A673 (cell line): ENCODE measurements at regions not wholly inside any gene's neighbourhood (a gene's known extent, or its start where the extent isn't known, plus 50 kb on each side); places are given as distances from the start of the nearest gene placed in this dataset.

Source experiments
- BruUV-seq: library from RNA; stranded (reverse); fragments of 400-500 nt; replicated peaks from 2 replicates; lab custom pipeline; 2021; lab: Mats Ljungman, UMichigan
- CTCF ChIA-PET: fragments of 300-600 bp; sonication (Branson Sonifier 250); formaldehyde crosslinking; loops from one replicate; lab custom pipeline; 2022; ENCODE audit warnings: antibody characterized with exemption; lab: Charles Lee
- POLR2A ChIA-PET: fragments of 300-600 bp; sonication (Branson Sonifier 250); formaldehyde crosslinking; loops from one replicate; lab custom pipeline; 2022; ENCODE audit warnings: antibody characterized with exemption; ENCODE audit not compliant: low non-redundant PET; lab: Charles Lee
- DNase-seq: peaks from one replicate; pipeline ENCODE4 v3.0.0-alpha.2; 2015; ENCODE audit warnings: low spot score
- H3K27ac ChIP-seq: fragments of 200-600 bp; sonication (generic); 2 replicates; pipeline ENCODE4 v1.5.1; 2016; ENCODE audit warnings: mixed run types, low read depth, mild to moderate bottlenecking, mixed read lengths, antibody characterized with exemption, low read length; ENCODE audit not compliant: poor library complexity, severe bottlenecking
- H3K27me3 ChIP-seq: fragments of 200-600 bp; sonication (generic); replicated peaks from 2 replicates; pipeline ENCODE4 v1.6.1; 2017; ENCODE audit warnings: mixed run types, low read depth, mild to moderate bottlenecking, mixed read lengths, antibody characterized with exemption, low read length; ENCODE audit not compliant: insufficient read depth, poor library complexity
- H3K36me3 ChIP-seq: fragments of 200-600 bp; sonication (generic); 2 replicates; pipeline ENCODE4 v1.6.1; 2016; ENCODE audit warnings: mixed run types, mild to moderate bottlenecking, mixed read lengths, antibody characterized with exemption, low read length; ENCODE audit not compliant: insufficient read depth, poor library complexity, severe bottlenecking
- H3K4me1 ChIP-seq: fragments of 200-600 bp; sonication (generic); 2 replicates; pipeline ENCODE4 v1.6.1; 2017; ENCODE audit warnings: mixed run types, mild to moderate bottlenecking, mixed read lengths, antibody characterized with exemption, low read length; ENCODE audit not compliant: insufficient read depth, poor library complexity, severe bottlenecking
- H3K4me3 ChIP-seq: fragments of 200-600 bp; sonication (generic); 2 replicates; pipeline ENCODE4 v1.5.1; 2016; ENCODE audit warnings: low read depth, mixed run types, mild to moderate bottlenecking, mixed read lengths, low read length; ENCODE audit not compliant: poor library complexity, severe bottlenecking
- H3K9me3 ChIP-seq: fragments of 200-600 bp; sonication (generic); 2 replicates; pipeline ENCODE4 v1.6.1; 2016; ENCODE audit warnings: mixed run types, low read depth, mild to moderate bottlenecking, mixed read lengths, antibody characterized with exemption, low read length; ENCODE audit not compliant: poor library complexity, severe bottlenecking
- EZH2 ChIP-seq: fragments of 200-600 bp; sonication (generic); IDR thresholded peaks from 2 replicates; pipeline ENCODE4 v1.6.1; 2017; ENCODE audit warnings: borderline replicate concordance, low read depth, mild to moderate bottlenecking, mixed read lengths, antibody characterized with exemption, low read length; ENCODE audit not compliant: poor library complexity, severe bottlenecking
- intact Hi-C: fragments of 100-400 bp; cut with micrococcal nuclease; formaldehyde crosslinking; loops from one replicate; pipeline ENCODE4 v1.10.0; 2022; ENCODE audit not compliant: unreplicated experiment
- TF ChIP-seq, protein P1 (sequence below): fragments of 300-800, 200-600 bp; sonication (generic); conservative IDR thresholded peaks from 2 replicates; pipeline ENCODE4 v1.5.1; 2017; ENCODE audit warnings: low read depth, mild to moderate bottlenecking, antibody characterized with exemption, low read length, moderate library complexity, mixed read lengths

DNA sequence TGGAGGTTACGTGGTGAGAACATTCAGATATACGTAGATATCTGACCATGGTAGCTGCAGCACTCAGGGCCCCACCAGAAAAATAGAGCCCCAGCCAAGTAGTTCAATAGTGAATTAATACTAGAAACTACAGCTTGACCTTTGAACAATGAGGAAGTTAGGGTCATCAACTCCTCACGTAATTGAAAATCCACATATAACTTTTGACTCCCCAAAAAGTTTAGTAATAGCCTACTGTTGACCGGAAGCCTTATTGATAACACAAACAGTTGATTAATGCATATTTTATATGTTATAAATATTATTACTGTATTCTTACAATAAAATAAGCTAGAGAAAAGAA is 117.9 kb downstream of the SNX5 start:
- TF ChIP-seq EZH2 = no peak
- TF ChIP-seq, protein P1, sequence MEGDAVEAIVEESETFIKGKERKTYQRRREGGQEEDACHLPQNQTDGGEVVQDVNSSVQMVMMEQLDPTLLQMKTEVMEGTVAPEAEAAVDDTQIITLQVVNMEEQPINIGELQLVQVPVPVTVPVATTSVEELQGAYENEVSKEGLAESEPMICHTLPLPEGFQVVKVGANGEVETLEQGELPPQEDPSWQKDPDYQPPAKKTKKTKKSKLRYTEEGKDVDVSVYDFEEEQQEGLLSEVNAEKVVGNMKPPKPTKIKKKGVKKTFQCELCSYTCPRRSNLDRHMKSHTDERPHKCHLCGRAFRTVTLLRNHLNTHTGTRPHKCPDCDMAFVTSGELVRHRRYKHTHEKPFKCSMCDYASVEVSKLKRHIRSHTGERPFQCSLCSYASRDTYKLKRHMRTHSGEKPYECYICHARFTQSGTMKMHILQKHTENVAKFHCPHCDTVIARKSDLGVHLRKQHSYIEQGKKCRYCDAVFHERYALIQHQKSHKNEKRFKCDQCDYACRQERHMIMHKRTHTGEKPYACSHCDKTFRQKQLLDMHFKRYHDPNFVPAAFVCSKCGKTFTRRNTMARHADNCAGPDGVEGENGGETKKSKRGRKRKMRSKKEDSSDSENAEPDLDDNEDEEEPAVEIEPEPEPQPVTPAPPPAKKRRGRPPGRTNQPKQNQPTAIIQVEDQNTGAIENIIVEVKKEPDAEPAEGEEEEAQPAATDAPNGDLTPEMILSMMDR = no peak
- no peaks in the 10 kb centered on the region for H3K36me3 ChIP-seq
- H3K4me1 ChIP-seq = no peaks in the 10 kb centered on the region
- no peak overlapping the region for H3K27ac ChIP-seq
- BruUV-seq = no TSS peak
- no peaks in the 10 kb centered on the region for H3K9me3 ChIP-seq
- CTCF ChIA-PET = no interaction called here
- POLR2A ChIA-PET = no interaction called here
- no peak for DNase-seq
- no peaks in the 10 kb centered on the region for H3K27me3 ChIP-seq
- no peak overlapping the region for H3K4me3 ChIP-seq
- intact Hi-C loops = no loop called here

GRCh38 chr20:17849901-17850683 is 118.5 kb downstream of the SNX5 start:
- no peaks in the 10 kb centered on the region for H3K27me3 ChIP-seq
- H3K36me3 ChIP-seq = no peaks in the 10 kb centered on the region
- CTCF ChIA-PET = interaction anchor here (0.5 kb wide), 1 partner anchor 310 kb away, joined by 3 read pairs; no protein-coding TSS in a partner anchor
- BruUV-seq = no TSS peak
- POLR2A ChIA-PET = no interaction called here
- DNase-seq = no peak
- H3K4me1 ChIP-seq = no peaks in the 10 kb centered on the region
- intact Hi-C loops = no loop called here
- no peak overlapping the region for H3K4me3 ChIP-seq
- H3K27ac ChIP-seq = no peak overlapping the region
- TF ChIP-seq, protein P1 = no peak
- TF ChIP-seq EZH2 = no peak
- H3K9me3 ChIP-seq = no peaks in the 10 kb centered on the region

GRCh38 chr20:17849138-17849900 is 119.3 kb downstream of the SNX5 start:
- DNase-seq = no peak
- TF ChIP-seq, protein P1 = no peak
- no peak for TF ChIP-seq EZH2
- CTCF ChIA-PET = interaction anchor here (0.5 kb wide), 1 partner anchor 309 kb away, joined by 3 read pairs; no protein-coding TSS in a partner anchor
- no peaks in the 10 kb centered on the region for H3K9me3 ChIP-seq
- no peak overlapping the region for H3K27ac ChIP-seq
- no peaks in the 10 kb centered on the region for H3K4me1 ChIP-seq
- no peaks in the 10 kb centered on the region for H3K36me3 ChIP-seq
- POLR2A ChIA-PET = no interaction called here
- no TSS peak for BruUV-seq
- intact Hi-C loops = no loop called here
- H3K27me3 ChIP-seq = no peaks in the 10 kb centered on the region
- H3K4me3 ChIP-seq = no peak overlapping the region
